ENCODE measurements at regions not wholly inside any gene's neighbourhood (a gene's known extent, or its start where the extent isn't known, plus 50 kb on each side); places are given as distances from the start of the nearest gene placed in this dataset.
A peak's percentile ranks its signal among the peaks of the same experiment; 100 is the strongest.

- TF ChIP-seq TSHZ2 (CRISPR knock-in tag; IDR thresholded peaks at IDR 0.05) (no peak), CSDC2 (CRISPR knock-in tag; IDR thresholded peaks at IDR 0.05) (no peak), CSRNP3 (CRISPR knock-in tag; IDR thresholded peaks at IDR 0.05) (no peak), ISL1 (CRISPR knock-in tag; IDR thresholded peaks at IDR 0.05) (no peak), ZNF8 (CRISPR knock-in tag; IDR thresholded peaks at IDR 0.05) (no peak), BACH2 (CRISPR knock-in tag; IDR thresholded peaks at IDR 0.05; ENCODE audit: borderline replicate concordance) (no peak), TCF4 (CRISPR knock-in tag; IDR thresholded peaks at IDR 0.05; ENCODE audit: borderline replicate concordance) (no peak), ESRRG (CRISPR knock-in tag; IDR thresholded peaks at IDR 0.05) (no peak), GLIS3 (CRISPR knock-in tag; IDR thresholded peaks at IDR 0.05) (no peak), ZNF565 (CRISPR knock-in tag; conservative IDR thresholded peaks at IDR 0.05; ENCODE audit: low read depth) (no peak)
These were observed 106.6 kb downstream of the PALM2AKAP2 start (continued) for GRCh38 chr9:109886617-109887016.

GRCh38 chr9:109887079-109887478 lies 107.1 kb downstream of the PALM2AKAP2 start:
- ATAC-seq, result peak; percentile 82
- TF ChIP-seq ZC3H10 (CRISPR knock-in tag; IDR thresholded peaks at IDR 0.05) (no peak), TSHZ2 (CRISPR knock-in tag; IDR thresholded peaks at IDR 0.05) (no peak), OSR1 (CRISPR knock-in tag; IDR thresholded peaks at IDR 0.05) (no peak), TCF4 (CRISPR knock-in tag; IDR thresholded peaks at IDR 0.05; ENCODE audit: borderline replicate concordance) (no peak), ESRRG (CRISPR knock-in tag; IDR thresholded peaks at IDR 0.05) (no peak), SNAI2 (CRISPR knock-in tag; IDR thresholded peaks at IDR 0.05) (no peak), TOX (CRISPR knock-in tag; IDR thresholded peaks at IDR 0.05; ENCODE audit: borderline replicate concordance) (no peak), RARB (CRISPR knock-in tag; IDR thresholded peaks at IDR 0.05) (no peak), CSRNP3 (CRISPR knock-in tag; IDR thresholded peaks at IDR 0.05) (no peak), BACH2 (CRISPR knock-in tag; IDR thresholded peaks at IDR 0.05; ENCODE audit: borderline replicate concordance) (no peak), ISL1 (CRISPR knock-in tag; IDR thresholded peaks at IDR 0.05) (no peak), CREB5 (CRISPR knock-in tag; IDR thresholded peaks at IDR 0.05; ENCODE audit: low read depth) (no peak), GLIS3 (CRISPR knock-in tag; IDR thresholded peaks at IDR 0.05) (no peak)

- no peak for ATAC-seq
- TF ChIP-seq ESRRG (CRISPR knock-in tag; IDR thresholded peaks at IDR 0.05) (no peak), ISL1 (CRISPR knock-in tag; IDR thresholded peaks at IDR 0.05) (no peak), PPARA (CRISPR knock-in tag; IDR thresholded peaks at IDR 0.05; ENCODE audit: borderline replicate concordance) (no peak), GLIS3 (CRISPR knock-in tag; IDR thresholded peaks at IDR 0.05) (no peak), ZNF8 (CRISPR knock-in tag; IDR thresholded peaks at IDR 0.05) (no peak), ZFP30 (CRISPR knock-in tag; IDR thresholded peaks at IDR 0.05) (no peak)
These were observed 108.7 kb downstream of the PALM2AKAP2 start for GRCh38 chr9:109888695-109889094.

- ATAC-seq, result no peak
- no peak for TF ChIP-seq ISL1 (CRISPR knock-in tag; IDR thresholded peaks at IDR 0.05)
- no peak for TF ChIP-seq CSRNP3 (CRISPR knock-in tag; IDR thresholded peaks at IDR 0.05)
- TF ChIP-seq ZFP3 (CRISPR knock-in tag; IDR thresholded peaks at IDR 0.05), result no peak
- TF ChIP-seq PPARA (CRISPR knock-in tag; IDR thresholded peaks at IDR 0.05; ENCODE audit: borderline replicate concordance), result no peak
- no peak for TF ChIP-seq ESRRG (CRISPR knock-in tag; IDR thresholded peaks at IDR 0.05)
- TF ChIP-seq TSHZ2 (CRISPR knock-in tag; IDR thresholded peaks at IDR 0.05), result no peak
- no peak for TF ChIP-seq TOX (CRISPR knock-in tag; IDR thresholded peaks at IDR 0.05; ENCODE audit: borderline replicate concordance)
- no peak for TF ChIP-seq RARB (CRISPR knock-in tag; IDR thresholded peaks at IDR 0.05)
- no peak for TF ChIP-seq BACH2 (CRISPR knock-in tag; IDR thresholded peaks at IDR 0.05; ENCODE audit: borderline replicate concordance)
- no peak for TF ChIP-seq ZNF8 (CRISPR knock-in tag; IDR thresholded peaks at IDR 0.05)
These were observed 109.5 kb downstream of the PALM2AKAP2 start for GRCh38 chr9:109889456-109889855.
